ENCODE measurements at regions not wholly inside any gene's neighbourhood (a gene's known extent, or its start where the extent isn't known, plus 50 kb on each side); places are given as distances from the start of the nearest gene placed in this dataset.

DNA sequence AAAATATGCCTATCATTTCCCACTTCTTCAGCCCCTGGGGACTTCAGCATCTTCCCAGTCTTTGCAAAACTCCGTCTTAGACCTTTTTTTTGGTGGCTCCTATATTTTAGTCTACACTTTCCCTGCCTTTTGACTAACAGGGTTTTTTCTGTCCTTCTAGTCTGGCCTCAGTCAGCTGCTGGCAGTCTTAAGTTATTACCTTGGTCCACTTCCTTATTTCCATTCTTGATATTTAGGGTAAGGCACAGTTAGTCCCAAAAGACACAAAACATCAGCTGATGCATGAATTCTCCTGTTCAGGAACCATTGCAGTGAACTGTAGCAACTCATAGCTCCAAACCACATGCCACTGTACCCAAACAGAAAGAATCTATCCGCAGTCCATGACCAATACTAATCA, 234.6 kb upstream of the RFC3 start:
- no peak for TF ChIP-seq POLR2A (IDR thresholded peaks at IDR 0.05)
- TF ChIP-seq, protein P1, sequence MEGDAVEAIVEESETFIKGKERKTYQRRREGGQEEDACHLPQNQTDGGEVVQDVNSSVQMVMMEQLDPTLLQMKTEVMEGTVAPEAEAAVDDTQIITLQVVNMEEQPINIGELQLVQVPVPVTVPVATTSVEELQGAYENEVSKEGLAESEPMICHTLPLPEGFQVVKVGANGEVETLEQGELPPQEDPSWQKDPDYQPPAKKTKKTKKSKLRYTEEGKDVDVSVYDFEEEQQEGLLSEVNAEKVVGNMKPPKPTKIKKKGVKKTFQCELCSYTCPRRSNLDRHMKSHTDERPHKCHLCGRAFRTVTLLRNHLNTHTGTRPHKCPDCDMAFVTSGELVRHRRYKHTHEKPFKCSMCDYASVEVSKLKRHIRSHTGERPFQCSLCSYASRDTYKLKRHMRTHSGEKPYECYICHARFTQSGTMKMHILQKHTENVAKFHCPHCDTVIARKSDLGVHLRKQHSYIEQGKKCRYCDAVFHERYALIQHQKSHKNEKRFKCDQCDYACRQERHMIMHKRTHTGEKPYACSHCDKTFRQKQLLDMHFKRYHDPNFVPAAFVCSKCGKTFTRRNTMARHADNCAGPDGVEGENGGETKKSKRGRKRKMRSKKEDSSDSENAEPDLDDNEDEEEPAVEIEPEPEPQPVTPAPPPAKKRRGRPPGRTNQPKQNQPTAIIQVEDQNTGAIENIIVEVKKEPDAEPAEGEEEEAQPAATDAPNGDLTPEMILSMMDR (IDR thresholded peaks at IDR 0.05): no peak

All from uterus (tissue), 2 donors.